Smooth muscle cell of the brain vasculature (primary cell): ENCODE measurements at regions not wholly inside any gene's neighbourhood (a gene's known extent, or its start where the extent isn't known, plus 50 kb on each side); places are given as distances from the start of the nearest gene placed in this dataset.
"Not testable (repeated sequence)": the region's sequence is repeated elsewhere in the genome, so short reads cannot be mapped to it uniquely, and the experiment has no call there.

Experiments
- DNase-seq: peaks from one replicate; pipeline ENCODE4 v3.0.0-alpha.2; 2012; ENCODE audit warnings: low read depth, low spot score

- DNase-seq, result no peak
Observed at GRCh38 chr14:99024926-99025325, 247.1 kb downstream of the BCL11B start.

- no peak for DNase-seq
Observed at GRCh38 chr14:99025418-99025817, 246.6 kb downstream of the BCL11B start.

GRCh38 chr14:99026471-99026870 lies 245.5 kb downstream of the BCL11B start:
- DNase-seq, result no peak

- DNase-seq, result no peak
Observed at GRCh38 chr14:99028041-99028440, 244.0 kb downstream of the BCL11B start.

- DNase-seq, result no peak
Observed at GRCh38 chr14:99028521-99028920, 243.5 kb downstream of the BCL11B start.

- no peak for DNase-seq
Observed at GRCh38 chr14:99029145-99029915, 242.7 kb downstream of the BCL11B start.

- no peak for DNase-seq
Observed at GRCh38 chr14:99029916-99030305, 242.1 kb downstream of the BCL11B start.

GRCh38 chr14:99030454-99030853 lies 241.5 kb downstream of the BCL11B start:
- DNase-seq, result no peak

- no peak for DNase-seq
Observed at GRCh38 chr14:99032759-99033158, 239.2 kb downstream of the BCL11B start.

GRCh38 chr14:99033951-99034350 lies 238.0 kb downstream of the BCL11B start:
- DNase-seq, result no peak

- DNase-seq, result no peak
Observed at GRCh38 chr14:99034711-99035171, 237.3 kb downstream of the BCL11B start.

GRCh38 chr14:99035268-99035667 lies 236.7 kb downstream of the BCL11B start:
- DNase-seq, result no peak

- DNase-seq, result peak; percentile 17
Observed at GRCh38 chr14:99035712-99036610, 236.0 kb downstream of the BCL11B start.

- no peak for DNase-seq
Observed at GRCh38 chr14:99036611-99037293, 235.2 kb downstream of the BCL11B start.

GRCh38 chr14:99037326-99037725 lies 234.7 kb downstream of the BCL11B start:
- not testable (repeated sequence) for DNase-seq

GRCh38 chr14:99037777-99038430 lies 234.1 kb downstream of the BCL11B start:
- DNase-seq, result no peak

- DNase-seq, result no peak
Observed at GRCh38 chr14:99038431-99038820, 233.6 kb downstream of the BCL11B start.

- no peak for DNase-seq
Observed at GRCh38 chr14:99039331-99040041, 232.5 kb downstream of the BCL11B start.

- no peak for DNase-seq
Observed at GRCh38 chr14:99040052-99040451, 231.9 kb downstream of the BCL11B start.

- no peak for DNase-seq
Observed at GRCh38 chr14:99040711-99041110, 231.3 kb downstream of the BCL11B start.
